ENCODE measurements at regions not wholly inside any gene's neighbourhood (a gene's known extent, or its start where the extent isn't known, plus 50 kb on each side); places are given as distances from the start of the nearest gene placed in this dataset.

- H3K4me1 ChIP-seq = peaks cover under 1 to 3% of the 10 kb centered on the region in 2 donors
- no peaks in the 10 kb centered on the region for H3K27me3 ChIP-seq
- intact Hi-C loops (cut with DNase I; ENCODE audit: low total_unique reads) = no loop called here
- H3K9me3 ChIP-seq = no peaks in the 10 kb centered on the region
- no peak overlapping the region for H3K27ac ChIP-seq
- in situ Hi-C loops (cut with MboI; ENCODE audit: low sequenced_read_pairs in 4 of 4) = no loop called here
- ATAC-seq (no peak), DNase-seq (no peak)
- TF ChIP-seq POLR2A (IDR thresholded peaks at IDR 0.05) (no peak), CTCF (IDR thresholded peaks at IDR 0.05 in 4 of 5, conservative IDR thresholded peaks at IDR 0.05 in 1 of 5) (no peak)
- H3K4me3 ChIP-seq = no peak overlapping the region
- H3K36me3 ChIP-seq = no peaks in the 10 kb centered on the region
Observed at GRCh38 chr2:8243748-8244400, 438.0 kb upstream of the ID2 start.

GRCh38 chr2:8244639-8245038 is 437.2 kb upstream of the ID2 start:
- no peaks in the 10 kb centered on the region for H3K9me3 ChIP-seq
- no peak overlapping the region for H3K27ac ChIP-seq
- DNase-seq = no peak
- H3K27me3 ChIP-seq = no peaks in the 10 kb centered on the region
- intact Hi-C loops (cut with DNase I; ENCODE audit: low total_unique reads) = no loop called here
- H3K4me3 ChIP-seq = no peak overlapping the region
- no peaks in the 10 kb centered on the region for H3K36me3 ChIP-seq
- H3K4me1 ChIP-seq = peaks cover 7% of the 10 kb centered on the region in 2 donors
- TF ChIP-seq CTCF (IDR thresholded peaks at IDR 0.05 in 4 of 5, conservative IDR thresholded peaks at IDR 0.05 in 1 of 5) (no peak), POLR2A (IDR thresholded peaks at IDR 0.05) (no peak)
- in situ Hi-C loops (cut with MboI; ENCODE audit: low sequenced_read_pairs in 4 of 4) = no loop called here
- ATAC-seq = no peak

- H3K9me3 ChIP-seq = no peaks in the 10 kb centered on the region
- intact Hi-C loops (cut with DNase I; ENCODE audit: low total_unique reads) = no loop called here
Observed at GRCh38 chr2:8246137-8246536, 435.7 kb upstream of the ID2 start.

DNA sequence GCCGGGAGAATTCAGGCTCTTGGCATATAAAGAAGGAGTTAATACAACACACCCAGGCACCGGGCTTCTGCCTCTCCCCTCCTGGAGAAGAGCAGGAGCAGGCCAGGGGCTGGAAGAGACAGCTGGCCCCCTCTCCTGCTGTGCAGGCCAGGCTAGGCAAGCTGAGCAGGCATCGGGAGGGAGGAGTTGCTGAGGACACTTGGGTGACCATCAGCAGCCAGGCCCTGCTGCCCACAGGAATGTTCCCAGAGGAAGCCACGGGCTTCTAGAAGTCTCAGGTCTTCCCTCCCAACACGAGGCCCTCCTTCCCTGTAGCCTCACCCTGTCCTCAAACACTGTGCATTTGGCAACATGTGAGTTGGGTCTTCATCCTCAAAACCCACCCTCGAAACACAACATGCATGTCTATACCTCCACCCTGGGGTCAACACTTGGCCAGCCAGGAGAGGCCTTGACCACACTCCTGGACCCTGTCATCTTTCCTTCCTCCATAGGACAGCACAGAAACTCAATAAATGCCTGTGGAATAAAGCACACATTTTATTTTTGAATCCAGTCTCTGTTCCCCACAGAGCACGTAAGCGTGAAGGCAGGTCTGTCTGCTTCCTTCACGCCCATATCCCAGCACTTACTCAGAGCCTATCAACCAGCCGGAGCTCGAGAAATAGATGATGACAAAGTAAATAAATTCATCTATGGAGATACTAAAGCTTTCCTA is 433.8 kb upstream of the ID2 start:
- intact Hi-C loops (cut with DNase I; ENCODE audit: low total_unique reads) = no loop called here
- Histone ChIP-seq H3K27me3 (no peaks in the 10 kb centered on the region), H3K4me1 (peaks cover 7% of the 10 kb centered on the region in 2 donors), H3K27ac (peak overlapping the region in 3 of 4 donors; percentile 30 to 41 (median 30)), H3K9me3 (no peaks in the 10 kb centered on the region), H3K4me3 (no peak overlapping the region), H3K36me3 (no peaks in the 10 kb centered on the region)
- ATAC-seq (peak; percentile 21 to 30), DNase-seq (peak in 1 of 2 donors; percentile 21)
- TF ChIP-seq CTCF (IDR thresholded peaks at IDR 0.05 in 4 of 5, conservative IDR thresholded peaks at IDR 0.05 in 1 of 5) (no peak), POLR2A (IDR thresholded peaks at IDR 0.05) (no peak)
- in situ Hi-C loops (cut with MboI; ENCODE audit: low sequenced_read_pairs in 4 of 4) = no loop called here

More at GRCh38 chr2:8246137-8246536, 435.7 kb upstream of the ID2 start:
- H3K4me1 ChIP-seq = peaks cover 7% of the 10 kb centered on the region in 2 donors
- in situ Hi-C loops (cut with MboI; ENCODE audit: low sequenced_read_pairs in 4 of 4) = no loop called here
- H3K27me3 ChIP-seq = no peaks in the 10 kb centered on the region
- H3K36me3 ChIP-seq = no peaks in the 10 kb centered on the region
- H3K27ac ChIP-seq = no peak overlapping the region
- ATAC-seq = no peak
- DNase-seq = no peak
- TF ChIP-seq CTCF (IDR thresholded peaks at IDR 0.05 in 4 of 5, conservative IDR thresholded peaks at IDR 0.05 in 1 of 5) (no peak), POLR2A (IDR thresholded peaks at IDR 0.05) (no peak)
- no peak overlapping the region for H3K4me3 ChIP-seq
